K562 (cell line): ENCODE measurements at regions not wholly inside any gene's neighbourhood (a gene's known extent, or its start where the extent isn't known, plus 50 kb on each side); places are given as distances from the start of the nearest gene placed in this dataset.

ENCODE experiments used
- ATAC-seq: fragments of 200-7000 bp; cut with Tn5 transposase; 3 replicates; pipeline ENCODE4 v1.9.1; 2020; ENCODE audit warnings: moderate library complexity
- BruUV-seq: library from RNA; stranded (reverse); fragments of 400-500 nt; replicated peaks from 2 replicates; lab custom pipeline; 2021; lab: Mats Ljungman, UMichigan
- CTCF ChIA-PET: fragments of 300-600 bp; formaldehyde crosslinking; extraction: SDS; loops from one replicate; lab custom pipeline; 2021; ENCODE audit warnings: low intra/inter-chr PET ratio; lab: Yijun Ruan, JAX
- POLR2A ChIA-PET: fragments of 300-600, 350-650 bp; sonication (Branson Sonifier 250); formaldehyde crosslinking; extraction: SDS; loops from one replicate; lab custom pipeline; 2021; ENCODE audit warnings: antibody characterized with exemption, inconsistent platforms; lab: Yijun Ruan, JAX
- DNase-seq, 4 experiments: peaks; one replicate each; pipeline versions ENCODE4 v3.0.0 to v3.0.0-alpha.2; 2011 to 2018; ENCODE audit warnings: low spot score in 3 of 4, mixed read lengths in 3 of 4; ENCODE audit errors: extremely low read depth in 1 of 4
- FAIRE-seq: peaks from 2 replicates; lab custom pipeline; 2011; peaks lifted over from hg19 to GRCh38; lab: Jason Lieb, UNC
- H2AFZ ChIP-seq: 2 replicates; pipeline ENCODE4 v1.6.0; 2011; ENCODE audit warnings: low read depth, low read length, control low read depth, inconsistent platforms
- H3K27ac ChIP-seq: fragments of 200-600 bp; 3 replicates; pipeline ENCODE4 v1.8.0; 2011; ENCODE audit warnings: low read depth, mild to moderate bottlenecking, control low read depth, inconsistent platforms, low read length, moderate library complexity, mixed read lengths; ENCODE audit errors: extremely low read depth
- H3K27me3 ChIP-seq, 2 experiments: fragments of 300-600 bp in 1 of 2; 2 replicates in 1 of 2; 3 replicates in 1 of 2; pipeline versions ENCODE4 v1.6.0 to v1.8.0; 2011; ENCODE audit warnings: inconsistent platforms in 2 of 2, low read length in 2 of 2, mild to moderate bottlenecking in 1 of 2, mixed read lengths in 1 of 2, moderate library complexity in 1 of 2; ENCODE audit not compliant: control insufficient read depth in 2 of 2, insufficient read depth in 2 of 2
- H3K36me3 ChIP-seq: fragments of 300-600 bp; 3 replicates; pipeline ENCODE4 v1.8.0; 2011; ENCODE audit warnings: mild to moderate bottlenecking, low read length, inconsistent platforms; ENCODE audit not compliant: control insufficient read depth, insufficient read depth
- H3K4me1 ChIP-seq, 2 experiments: fragments of 200-600 bp in 1 of 2; replicated peaks in 1 of 2; 2 replicates in 1 of 2; 3 replicates in 1 of 2; pipeline versions ENCODE4 v1.5.1 to v1.8.0; 2011; ENCODE audit warnings: inconsistent platforms in 2 of 2, low read length in 2 of 2, mild to moderate bottlenecking in 1 of 2, mixed read lengths in 1 of 2, moderate library complexity in 1 of 2; ENCODE audit not compliant: control insufficient read depth in 2 of 2, insufficient read depth in 2 of 2
- H3K4me2 ChIP-seq: 2 replicates; pipeline ENCODE4 v1.6.1; 2011; ENCODE audit warnings: low read length, control low read depth, inconsistent platforms, mixed read lengths; ENCODE audit not compliant: insufficient read depth
- H3K4me3 ChIP-seq: fragments of 200-600 bp; sonication (generic), shearing (Covaris generic); 2 replicates; pipeline ENCODE4 v1.5.1; 2016; ENCODE audit warnings: control low read depth, inconsistent platforms
- H3K79me2 ChIP-seq: fragments of 200-600 bp; 3 replicates; pipeline ENCODE4 v1.8.0; 2011; ENCODE audit warnings: low read length, inconsistent platforms; ENCODE audit not compliant: control insufficient read depth, insufficient read depth
- H3K9ac ChIP-seq, 2 experiments: 2 replicates each; pipeline versions ENCODE4 v1.6.0 to v1.6.1; 2011; ENCODE audit warnings: low read depth in 2 of 2, low read length in 2 of 2, control low read depth in 1 of 2, inconsistent platforms in 1 of 2, mild to moderate bottlenecking in 1 of 2, mixed read lengths in 1 of 2; ENCODE audit not compliant: insufficient read depth in 1 of 2
- H3K9me1 ChIP-seq: one replicate; pipeline ENCODE4 v1.6.0; 2011; ENCODE audit warnings: inconsistent platforms, mild to moderate bottlenecking, low read length, moderate library complexity; ENCODE audit not compliant: control insufficient read depth, insufficient read depth
- H3K9me3 ChIP-seq: replicated peaks from 2 replicates; pipeline ENCODE4 v1.5.1; 2011; ENCODE audit warnings: low read depth, low read length, inconsistent platforms; ENCODE audit not compliant: control insufficient read depth, insufficient read depth
- H4K20me1 ChIP-seq: replicated peaks from 2 replicates; pipeline ENCODE4 v1.6.1; 2011; ENCODE audit warnings: low read length, inconsistent platforms, mixed read lengths; ENCODE audit not compliant: control insufficient read depth, insufficient read depth
- NR2C2 ChIP-seq, 2 experiments: fragments of 200-800 bp in 1 of 2; sonication (Bioruptor generic) in 1 of 2; sonication (generic) in 1 of 2; formaldehyde crosslinking in 1 of 2; IDR thresholded peaks; 2 replicates each; pipeline versions ENCODE4 v1.6.1 to v1.8.0; 2016 to 2022; ENCODE audit warnings: mild to moderate bottlenecking in 1 of 2, missing compliant biosample characterization in 1 of 2, missing genetic modification characterization in 1 of 2, missing genetic modification reagents in 1 of 2
- POLR2G ChIP-seq: fragments of 200-400 bp; formaldehyde crosslinking; IDR thresholded peaks from 2 replicates; pipeline ENCODE4 v1.6.1; 2017; ENCODE audit warnings: low read depth, mild to moderate bottlenecking, antibody characterized with exemption, low read length, moderate library complexity
- TAF15 ChIP-seq: fragments of 200-400 bp; formaldehyde crosslinking; IDR thresholded peaks from 2 replicates; pipeline ENCODE4 v1.6.1; 2017; ENCODE audit warnings: mild to moderate bottlenecking, low read depth, low read length, moderate library complexity
- TSHZ1 ChIP-seq: fragments of 250-450 bp; sonication (Bioruptor Pico); IDR thresholded peaks from 2 replicates; pipeline ENCODE4 v1.4.0; 2020; ENCODE audit warnings: mild to moderate bottlenecking, moderate library complexity
- USF1 ChIP-seq: sonication (generic); formaldehyde crosslinking; IDR thresholded peaks from 2 replicates; pipeline ENCODE4 v1.9.0; 2022; ENCODE audit warnings: mild to moderate bottlenecking, missing genetic modification reagents
- ZNF586 ChIP-seq: fragments of 450-650 bp; formaldehyde crosslinking; conservative IDR thresholded peaks from 2 replicates; pipeline ENCODE4 v1.4.0; 2020; ENCODE audit warnings: mild to moderate bottlenecking, moderate library complexity
- WGBS: fragments of 100-300 bp; shearing (Covaris generic); methylation state at CpG from one replicate; pipeline ENCODE4 v1.1.6; 2016; ENCODE audit warnings: low coverage, mixed read lengths; ENCODE audit not compliant: insufficient coverage; ENCODE audit errors: missing lambda C conversion rate; 5-methylcytosine and 5-hydroxymethylcytosine counted together
- in situ Hi-C: fragments of 300-500 bp; cut with MboI; formaldehyde crosslinking; loops from 4 replicates; pipeline ENCODE4 v1.15.0; 2018; ENCODE audit warnings: inconsistent platforms, mixed read lengths
- intact Hi-C: fragments of 100-400 bp; cut with micrococcal nuclease; formaldehyde crosslinking; loops from 2 replicates; pipeline ENCODE4 v1.14.2; 2022

DNA sequence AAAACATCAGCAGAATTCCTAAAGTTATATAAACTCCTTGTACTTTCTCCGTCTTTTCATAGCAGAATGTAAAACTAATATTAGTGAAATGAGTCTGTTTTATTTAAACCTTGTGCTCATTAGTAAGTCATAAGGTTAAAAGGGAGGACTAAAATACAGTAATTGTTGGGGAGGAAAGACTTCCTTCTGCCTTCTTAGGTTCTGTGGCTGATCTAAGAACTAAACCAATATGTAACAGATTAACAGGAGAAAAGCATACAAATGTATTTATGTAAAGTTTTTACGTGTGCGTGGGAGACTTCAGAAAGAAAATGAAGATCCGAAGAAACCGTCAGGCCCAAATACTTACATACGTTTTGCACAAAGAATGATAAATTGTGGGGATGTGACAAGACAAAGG lies 286.6 kb upstream of the MAD2L1 start:
- H3K27me3 ChIP-seq = no peaks in the 10 kb centered on the region
- TF ChIP-seq TAF15 = no peak
- TF ChIP-seq POLR2G = no peak
- no peak for TF ChIP-seq USF1 (CRISPR knock-in tag)
- TF ChIP-seq TSHZ1 (CRISPR knock-in tag) = no peak
- no peak for TF ChIP-seq NR2C2 (CRISPR knock-in tag; IDR thresholded peaks at IDR 0.05)
- no peak for TF ChIP-seq NR2C2 (tag; IDR thresholded peaks at IDR 0.05)
- no peak for TF ChIP-seq ZNF586 (CRISPR knock-in tag)
- in situ Hi-C loops = no loop called here
- H3K27ac ChIP-seq = no peak overlapping the region
- H2AFZ ChIP-seq = no peak overlapping the region
- H3K9me3 ChIP-seq = no peaks in the 10 kb centered on the region; the same call in 1 of the 2 replicates
- no peaks in the 10 kb centered on the region for H3K4me1 ChIP-seq
- intact Hi-C loops = no loop called here
- 1% methylated on average over 6 of the region's 6 CpGs for WGBS
- no peak for FAIRE-seq
- H3K79me2 ChIP-seq = no peaks in the 10 kb centered on the region
- no TSS peak for BruUV-seq
- DNase-seq = no peak
- no peak overlapping the region for H3K4me2 ChIP-seq
- no peak for ATAC-seq
- no peak overlapping the region for H3K4me3 ChIP-seq
- POLR2A ChIA-PET = no interaction called here
- H3K9me1 ChIP-seq = no peaks in the 10 kb centered on the region
- H4K20me1 ChIP-seq = no peaks in the 10 kb centered on the region
- no peak overlapping the region for H3K9ac ChIP-seq
- CTCF ChIA-PET = no interaction called here
- no peaks in the 10 kb centered on the region for H3K36me3 ChIP-seq
